ENCODE measurements at regions not wholly inside any gene's neighbourhood (a gene's known extent, or its start where the extent isn't known, plus 50 kb on each side); places are given as distances from the start of the nearest gene placed in this dataset.

DNA sequence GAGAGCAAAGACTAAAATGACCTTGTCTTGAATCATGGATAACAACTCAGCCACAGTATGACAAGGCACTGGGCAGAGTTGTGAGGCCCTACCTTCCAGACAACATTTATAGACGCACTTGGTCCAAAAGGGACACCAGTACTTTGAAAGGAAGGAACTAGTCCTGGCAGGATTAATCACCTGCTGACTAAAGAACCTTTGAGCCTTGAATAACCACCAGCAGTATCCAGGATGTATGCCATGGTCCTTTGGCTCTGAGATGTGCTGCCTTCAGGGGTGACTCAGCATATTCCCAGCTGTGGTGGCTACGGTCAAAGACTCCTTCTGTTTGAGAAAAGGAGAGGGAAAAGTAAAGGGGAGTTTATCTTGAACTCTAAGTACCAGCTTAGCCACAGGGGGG lies 118.1 kb upstream of the PRR32 start:
- Histone ChIP-seq H4K8ac (ENCODE audit: low read depth, low read length) (no peak overlapping the region), H4K12ac (ENCODE audit: low read depth, low read length) (no peak overlapping the region), H2BK120ac (ENCODE audit: insufficient read depth, low read length, poor library complexity) (no peak overlapping the region), H3K79me2 (ENCODE audit: control insufficient read depth, insufficient read depth, low read length, poor library complexity) (no peaks in the 10 kb centered on the region), H2BK5ac (ENCODE audit: low read depth, low read length, poor library complexity) (no peak overlapping the region), H3K9ac (ENCODE audit: low read length) (no peak overlapping the region), H3K18ac (ENCODE audit: low read length) (no peak overlapping the region), H3K79me1 (ENCODE audit: low read length) (no peaks in the 10 kb centered on the region), H2AK5ac (ENCODE audit: low read length) (no peak overlapping the region), H3K4me2 (ENCODE audit: low read length) (no peak overlapping the region), H3K4me3 (ENCODE audit: low read depth, low read length) (no peak overlapping the region), H3K4ac (ENCODE audit: low read depth, low read length) (no peak overlapping the region), H3K9me3 (ENCODE audit: insufficient read depth, low read depth, low read length) (no peaks in the 10 kb centered on the region), H3K27me3 (ENCODE audit: insufficient read depth, low read length) (no peaks in the 10 kb centered on the region), H3K27ac (ENCODE audit: low read depth, low read length) (no peak overlapping the region), H3K23ac (ENCODE audit: low read length) (no peak overlapping the region), H3K4me1 (ENCODE audit: control insufficient read depth in 1 of 2, insufficient read depth in 2 of 2, low read length in 2 of 2) (no peaks in the 10 kb centered on the region), H3K36me3 (ENCODE audit: control insufficient read depth in 1 of 2, insufficient read depth in 2 of 2, low read length in 2 of 2) (no peaks in the 10 kb centered on the region), H4K91ac (ENCODE audit: low read depth, low read length) (no peak overlapping the region), H2BK12ac (ENCODE audit: low read length) (no peak overlapping the region), H2AFZ (ENCODE audit: insufficient read depth, low read length, poor library complexity) (no peak overlapping the region), H3K14ac (ENCODE audit: low read length) (no peak overlapping the region)
- DNase-seq = no peak
- WGBS (ENCODE audit: extremely low coverage, insufficient coverage, insufficient read length) = no CpG with 5 or more reads among the region's 2 CpGs

DNA sequence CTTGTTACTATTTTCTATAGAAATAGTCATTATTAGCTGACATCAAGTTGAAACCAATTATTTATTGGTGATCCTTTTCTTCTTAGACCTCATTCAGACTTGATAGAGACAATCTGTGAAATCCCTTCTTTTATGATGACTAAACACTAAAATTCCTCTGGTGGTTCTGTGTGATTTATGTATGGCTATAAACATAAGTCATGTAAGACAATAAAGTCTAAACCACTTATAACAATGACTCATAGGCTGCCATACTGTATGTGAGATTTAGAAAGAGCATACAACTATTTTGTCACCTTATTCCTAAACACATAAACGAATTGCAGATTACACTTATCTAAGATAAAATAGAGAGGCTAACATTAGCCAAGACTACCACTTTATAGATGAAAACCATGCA lies 101.1 kb upstream of the PRR32 start:
- H4K91ac ChIP-seq (ENCODE audit: low read depth, low read length) = no peak overlapping the region

DNA sequence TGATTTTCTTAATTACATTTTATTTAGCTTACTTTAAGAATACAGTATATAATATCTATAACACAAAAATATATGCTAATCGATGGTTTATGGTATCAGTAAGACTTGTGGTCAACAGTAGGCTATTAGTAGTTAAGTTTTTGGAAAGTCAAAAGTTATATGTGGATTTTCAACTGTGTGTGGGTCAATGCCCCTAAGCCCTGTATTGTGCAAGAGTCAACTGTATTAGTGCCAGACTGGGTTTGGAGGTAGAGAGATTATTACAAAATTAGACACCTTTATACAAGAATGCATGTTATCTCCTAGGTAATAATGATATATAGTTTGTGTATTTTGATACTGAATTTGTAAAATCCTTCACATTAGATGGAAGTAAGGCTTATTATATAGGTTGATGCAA lies 100.3 kb upstream of the PRR32 start:
- H2BK5ac ChIP-seq (ENCODE audit: low read depth, low read length, poor library complexity) = no peak overlapping the region
- no peak overlapping the region for H4K8ac ChIP-seq (ENCODE audit: low read depth, low read length)
- WGBS (ENCODE audit: extremely low coverage, insufficient coverage, insufficient read length) = no CpG with 5 or more reads among the region's 1 CpG
- H3K9ac ChIP-seq (ENCODE audit: low read length) = no peak overlapping the region
- no peak overlapping the region for H2AK5ac ChIP-seq (ENCODE audit: low read length)
- no peak overlapping the region for H3K27ac ChIP-seq (ENCODE audit: low read depth, low read length)
- no peak overlapping the region for H2BK120ac ChIP-seq (ENCODE audit: insufficient read depth, low read length, poor library complexity)
- no peak overlapping the region for H3K23ac ChIP-seq (ENCODE audit: low read length)
- no peak overlapping the region for H3K4me3 ChIP-seq (ENCODE audit: low read depth, low read length)
- no peaks in the 10 kb centered on the region for H3K9me3 ChIP-seq (ENCODE audit: insufficient read depth, low read depth, low read length)
- no peak overlapping the region for H3K4ac ChIP-seq (ENCODE audit: low read depth, low read length)
- H4K91ac ChIP-seq (ENCODE audit: low read depth, low read length) = no peak overlapping the region
- no peaks in the 10 kb centered on the region for H3K36me3 ChIP-seq (ENCODE audit: control insufficient read depth in 1 of 2, insufficient read depth in 2 of 2, low read length in 2 of 2)
- DNase-seq = no peak
- H3K79me2 ChIP-seq (ENCODE audit: control insufficient read depth, insufficient read depth, low read length, poor library complexity) = no peaks in the 10 kb centered on the region
- H2BK12ac ChIP-seq (ENCODE audit: low read length) = no peak overlapping the region
- H3K4me1 ChIP-seq (ENCODE audit: control insufficient read depth in 1 of 2, insufficient read depth in 2 of 2, low read length in 2 of 2) = no peaks in the 10 kb centered on the region
- no peak overlapping the region for H4K12ac ChIP-seq (ENCODE audit: low read depth, low read length)
- H3K14ac ChIP-seq (ENCODE audit: low read length) = no peak overlapping the region
- no peak overlapping the region for H3K4me2 ChIP-seq (ENCODE audit: low read length)
- H3K27me3 ChIP-seq (ENCODE audit: insufficient read depth, low read length) = no peaks in the 10 kb centered on the region
- no peaks in the 10 kb centered on the region for H3K79me1 ChIP-seq (ENCODE audit: low read length)
- H2AFZ ChIP-seq (ENCODE audit: insufficient read depth, low read length, poor library complexity) = no peak overlapping the region
- H3K18ac ChIP-seq (ENCODE audit: low read length) = no peak overlapping the region

More for the DNA sequence above, 101.1 kb upstream of the PRR32 start:
- Histone ChIP-seq H4K12ac (ENCODE audit: low read depth, low read length) (no peak overlapping the region), H3K27ac (ENCODE audit: low read depth, low read length) (no peak overlapping the region), H3K79me1 (ENCODE audit: low read length) (no peaks in the 10 kb centered on the region), H3K14ac (ENCODE audit: low read length) (no peak overlapping the region), H3K36me3 (ENCODE audit: control insufficient read depth in 1 of 2, insufficient read depth in 2 of 2, low read length in 2 of 2) (no peaks in the 10 kb centered on the region), H3K4me3 (ENCODE audit: low read depth, low read length) (no peak overlapping the region), H2AFZ (ENCODE audit: insufficient read depth, low read length, poor library complexity) (no peak overlapping the region), H3K79me2 (ENCODE audit: control insufficient read depth, insufficient read depth, low read length, poor library complexity) (no peaks in the 10 kb centered on the region), H2BK12ac (ENCODE audit: low read length) (no peak overlapping the region), H3K4me1 (ENCODE audit: control insufficient read depth in 1 of 2, insufficient read depth in 2 of 2, low read length in 2 of 2) (no peaks in the 10 kb centered on the region), H2BK120ac (ENCODE audit: insufficient read depth, low read length, poor library complexity) (no peak overlapping the region), H3K9ac (ENCODE audit: low read length) (no peak overlapping the region), H3K27me3 (ENCODE audit: insufficient read depth, low read length) (no peaks in the 10 kb centered on the region), H3K4me2 (ENCODE audit: low read length) (no peak overlapping the region), H2BK5ac (ENCODE audit: low read depth, low read length, poor library complexity) (no peak overlapping the region), H3K23ac (ENCODE audit: low read length) (no peak overlapping the region), H2AK5ac (ENCODE audit: low read length) (no peak overlapping the region), H4K8ac (ENCODE audit: low read depth, low read length) (no peak overlapping the region), H3K18ac (ENCODE audit: low read length) (no peak overlapping the region), H3K9me3 (ENCODE audit: insufficient read depth, low read depth, low read length) (no peaks in the 10 kb centered on the region), H3K4ac (ENCODE audit: low read depth, low read length) (no peak overlapping the region)
- WGBS (ENCODE audit: extremely low coverage, insufficient coverage, insufficient read length) = no CpG with 5 or more reads among the region's 1 CpG
- no peak for DNase-seq

DNA sequence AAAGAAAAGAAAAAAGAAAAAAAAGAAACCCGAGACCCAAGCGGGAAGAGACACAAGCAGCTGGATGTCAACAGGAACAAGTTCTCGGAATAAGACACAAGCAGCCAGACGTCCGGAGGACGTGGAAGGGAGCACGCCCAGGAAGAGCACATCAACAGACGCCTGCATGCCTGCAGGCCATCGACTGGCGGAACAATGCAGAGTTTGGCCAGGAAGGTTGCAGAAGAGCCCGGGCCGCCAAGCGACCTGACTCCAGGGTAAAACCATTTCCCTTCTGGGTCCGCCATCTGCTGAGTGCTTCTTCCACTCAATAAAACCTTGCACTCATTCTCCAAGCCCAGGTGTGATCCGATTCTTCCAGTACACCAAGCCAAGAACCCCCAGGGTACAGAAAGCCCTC lies 95.6 kb upstream of the PRR32 start:
- Histone ChIP-seq H3K4me3 (ENCODE audit: low read depth, low read length) (no peak overlapping the region), H4K12ac (ENCODE audit: low read depth, low read length) (no peak overlapping the region), H3K36me3 (ENCODE audit: control insufficient read depth in 1 of 2, insufficient read depth in 2 of 2, low read length in 2 of 2) (no peaks in the 10 kb centered on the region), H3K79me2 (ENCODE audit: control insufficient read depth, insufficient read depth, low read length, poor library complexity) (no peaks in the 10 kb centered on the region), H3K4me2 (ENCODE audit: low read length) (no peak overlapping the region), H3K9ac (ENCODE audit: low read length) (no peak overlapping the region), H2AFZ (ENCODE audit: insufficient read depth, low read length, poor library complexity) (no peak overlapping the region), H2AK5ac (ENCODE audit: low read length) (no peak overlapping the region), H3K4ac (ENCODE audit: low read depth, low read length) (no peak overlapping the region), H4K91ac (ENCODE audit: low read depth, low read length) (no peak overlapping the region), H3K27ac (ENCODE audit: low read depth, low read length) (no peak overlapping the region), H2BK5ac (ENCODE audit: low read depth, low read length, poor library complexity) (no peak overlapping the region), H4K8ac (ENCODE audit: low read depth, low read length) (no peak overlapping the region), H3K9me3 (ENCODE audit: insufficient read depth, low read depth, low read length) (no peaks in the 10 kb centered on the region), H3K23ac (ENCODE audit: low read length) (no peak overlapping the region), H3K18ac (ENCODE audit: low read length) (no peak overlapping the region), H2BK12ac (ENCODE audit: low read length) (no peak overlapping the region), H3K14ac (ENCODE audit: low read length) (no peak overlapping the region), H3K27me3 (ENCODE audit: insufficient read depth, low read length) (no peaks in the 10 kb centered on the region), H3K79me1 (ENCODE audit: low read length) (no peaks in the 10 kb centered on the region), H3K4me1 (ENCODE audit: control insufficient read depth in 1 of 2, insufficient read depth in 2 of 2, low read length in 2 of 2) (no peaks in the 10 kb centered on the region), H2BK120ac (ENCODE audit: insufficient read depth, low read length, poor library complexity) (no peak overlapping the region)
- peak in 1 of 2 donors; percentile 0 for DNase-seq
- WGBS (ENCODE audit: extremely low coverage, insufficient coverage, insufficient read length) = no CpG with 5 or more reads among the region's 15 CpGs
